IMR-90 (cell line): ENCODE measurements at regions not wholly inside any gene's neighbourhood (a gene's known extent, or its start where the extent isn't known, plus 50 kb on each side); places are given as distances from the start of the nearest gene placed in this dataset.

Experiments
- ATAC-seq: fragments of 200-7000 bp; cut with Tn5 transposase; 2 replicates; pipeline ENCODE4 v1.9.1; 2020; ENCODE audit warnings: low read depth, mild to moderate bottlenecking, moderate library complexity
- BruUV-seq: library from RNA; stranded (reverse); fragments of 400-500 nt; replicated peaks from 2 replicates; lab custom pipeline; 2021; lab: Mats Ljungman, UMichigan
- CTCF ChIA-PET: fragments of 300-600 bp; formaldehyde crosslinking; extraction: SDS; loops from one replicate; lab custom pipeline; 2021; ENCODE audit warnings: antibody characterized with exemption; lab: Yijun Ruan, JAX
- POLR2A ChIA-PET: fragments of 300-600 bp; sonication (Branson Sonifier 250); formaldehyde crosslinking; loops from one replicate; lab custom pipeline; 2022; ENCODE audit warnings: antibody characterized with exemption; ENCODE audit not compliant: unreplicated experiment; lab: Charles Lee
- DNase-seq: peaks from one replicate; pipeline ENCODE4 v3.0.0; 2013
- H2AFZ ChIP-seq: replicated peaks from 2 replicates; pipeline ENCODE3; 2013; ENCODE audit warnings: low read length, mild to moderate bottlenecking; ENCODE audit not compliant: poor library complexity
- H2AK5ac ChIP-seq: 2 replicates; pipeline ENCODE4 v1.6.1; 2013; ENCODE audit warnings: low read depth, low read length, inconsistent platforms
- H2AK9ac ChIP-seq: replicated peaks from 2 replicates; pipeline ENCODE3; 2013; ENCODE audit warnings: mild to moderate bottlenecking, low read depth, low read length, moderate library complexity; ENCODE audit not compliant: poor library complexity
- H2BK120ac ChIP-seq: 2 replicates; pipeline ENCODE4 v1.6.1; 2013; ENCODE audit warnings: low read depth, low read length, inconsistent platforms
- H2BK15ac ChIP-seq: 3 replicates; pipeline ENCODE4 v1.6.1; 2013; ENCODE audit warnings: low read depth, low read length, inconsistent platforms
- H2BK20ac ChIP-seq: 2 replicates; pipeline ENCODE4 v1.6.1; 2013; ENCODE audit warnings: low read depth, mild to moderate bottlenecking, inconsistent platforms, low read length, moderate library complexity
- H2BK5ac ChIP-seq: 2 replicates; pipeline ENCODE4 v1.6.1; 2013; ENCODE audit warnings: mild to moderate bottlenecking, low read depth, low read length, inconsistent platforms; ENCODE audit not compliant: poor library complexity, severe bottlenecking
- H3K14ac ChIP-seq: replicated peaks from 2 replicates; pipeline ENCODE4 v1.6.1; 2013; ENCODE audit warnings: low read depth, low read length, inconsistent platforms
- H3K18ac ChIP-seq: 2 replicates; pipeline ENCODE4 v1.6.1; 2013; ENCODE audit warnings: low read depth, low read length, control low read depth
- H3K23ac ChIP-seq: 2 replicates; pipeline ENCODE4 v1.6.1; 2013; ENCODE audit warnings: low read depth, low read length, inconsistent platforms
- H3K27ac ChIP-seq: 2 replicates; pipeline ENCODE4 v1.5.1; 2013; ENCODE audit warnings: mild to moderate bottlenecking, control low read depth, low read length; ENCODE audit not compliant: insufficient read depth
- H3K27me3 ChIP-seq: 2 replicates; pipeline ENCODE4 v1.6.1; 2013; ENCODE audit warnings: low read length; ENCODE audit not compliant: control insufficient read depth, insufficient read depth
- H3K36me3 ChIP-seq: 2 replicates; pipeline ENCODE4 v1.6.1; 2013; ENCODE audit warnings: low read length, mixed read lengths; ENCODE audit not compliant: control insufficient read depth, insufficient read depth
- H3K4ac ChIP-seq: 2 replicates; pipeline ENCODE4 v1.6.1; 2013; ENCODE audit warnings: low read depth, low read length, inconsistent platforms
- H3K4me1 ChIP-seq: 2 replicates; pipeline ENCODE4 v1.6.1; 2013; ENCODE audit warnings: low read length, mixed read lengths; ENCODE audit not compliant: control insufficient read depth, insufficient read depth
- H3K4me2 ChIP-seq: 2 replicates; pipeline ENCODE4 v1.6.1; 2013; ENCODE audit warnings: low read depth, mild to moderate bottlenecking, control low read depth, low read length, moderate library complexity
- H3K4me3 ChIP-seq: 2 replicates; pipeline ENCODE4 v1.5.1; 2013; ENCODE audit warnings: low read depth, mild to moderate bottlenecking, control low read depth, low read length, moderate library complexity; ENCODE audit not compliant: insufficient read depth
- H3K56ac ChIP-seq: 2 replicates; pipeline ENCODE4 v1.6.1; 2013; ENCODE audit warnings: low read length, inconsistent platforms; ENCODE audit not compliant: insufficient read depth; ENCODE audit errors: extremely low read depth
- H3K79me1 ChIP-seq, 2 experiments: 2 replicates each; pipeline ENCODE4 v1.6.1; 2013; ENCODE audit warnings: low read length in 2 of 2, inconsistent platforms in 1 of 2, low read depth in 1 of 2
- H3K9ac ChIP-seq: 2 replicates; pipeline ENCODE4 v1.6.1; 2013; ENCODE audit warnings: low read depth, low read length, control low read depth
- H3K9me1 ChIP-seq: 2 replicates; pipeline ENCODE4 v1.6.1; 2013; ENCODE audit warnings: low read length, inconsistent platforms; ENCODE audit not compliant: insufficient read depth
- H3K9me3 ChIP-seq: 2 replicates; pipeline ENCODE4 v1.6.1; 2013; ENCODE audit warnings: low read length; ENCODE audit not compliant: control insufficient read depth, insufficient read depth
- H4K20me1 ChIP-seq: 2 replicates; pipeline ENCODE4 v1.6.1; 2013; ENCODE audit warnings: low read length, inconsistent platforms; ENCODE audit not compliant: insufficient read depth
- H4K5ac ChIP-seq: 2 replicates; pipeline ENCODE4 v1.6.1; 2013; ENCODE audit warnings: mild to moderate bottlenecking, low read depth, low read length, control low read depth
- H4K8ac ChIP-seq, 2 experiments: 2 replicates each; pipeline ENCODE4 v1.6.1; 2013; ENCODE audit warnings: low read depth in 2 of 2, low read length in 2 of 2, control low read depth in 1 of 2, inconsistent platforms in 1 of 2
- H4K91ac ChIP-seq: 2 replicates; pipeline ENCODE4 v1.6.1; 2013; ENCODE audit warnings: low read depth, low read length, inconsistent platforms; ENCODE audit not compliant: insufficient read depth
- CHD1 ChIP-seq: IDR thresholded peaks from 2 replicates; pipeline ENCODE4 v1.6.1; 2012; ENCODE audit warnings: low read depth, low read length, improper control_type of control experiment
- CTCF ChIP-seq: conservative IDR thresholded peaks from 2 replicates; pipeline ENCODE4 v1.5.1; 2012; ENCODE audit warnings: mild to moderate bottlenecking, low read depth, low read length, improper control_type of control experiment
- RAD21 ChIP-seq: IDR thresholded peaks from 2 replicates; pipeline ENCODE4 v1.6.1; 2012; ENCODE audit warnings: low read length, improper control_type of control experiment
- WGBS, 2 experiments: methylation state at CpG; one replicate each; pipeline versions ENCODE4 v1.1.5 to v1.1.7; 2013; ENCODE audit warnings: missing lambda C conversion rate in 2 of 2; ENCODE audit not compliant: insufficient read length in 1 of 2; ENCODE audit errors: extremely low coverage in 2 of 2; 5-methylcytosine and 5-hydroxymethylcytosine counted together
- dilution Hi-C: fragments of 300-500 bp; cut with HindIII; formaldehyde crosslinking; loops from one replicate; pipeline ENCODE4 v1.14.3; 2018; ENCODE audit warnings: low sequenced_read_pairs; ENCODE audit not compliant: unreplicated experiment
- in situ Hi-C: fragments of 300-500 bp; cut with MboI; formaldehyde crosslinking; loops from 3 replicates; pipeline ENCODE4 v1.14.3; 2019; ENCODE audit warnings: low sequenced_read_pairs, inconsistent platforms, mixed read lengths
- intact Hi-C: fragments of 100-400 bp; cut with micrococcal nuclease; formaldehyde crosslinking; loops from 2 replicates; pipeline ENCODE4 v1.10.0; 2022

- no peak overlapping the region for H2AFZ ChIP-seq
- ChIA-PET CTCF (interaction anchor here (0.7 kb wide), 1 partner anchor 130 kb away, joined by 3 read pairs; no protein-coding TSS in a partner anchor), POLR2A (no interaction called here)
- 0 out of 2 replicates have a peak overlapping the region, but pooled peaks have one; percentile 27 for H3K4me2 ChIP-seq
- no peak overlapping the region for H2BK15ac ChIP-seq
- no peaks in the 10 kb centered on the region for H3K9me3 ChIP-seq
- no peak overlapping the region for H4K91ac ChIP-seq
- DNase-seq (no peak), ATAC-seq (no peak; the same call in 1 of the 2 replicates)
- no peaks in the 10 kb centered on the region for H3K4me1 ChIP-seq
- no peak overlapping the region for H4K8ac ChIP-seq
- H3K79me1 ChIP-seq, result no peaks in the 10 kb centered on the region
- no peak overlapping the region for H3K4me3 ChIP-seq
- H3K18ac ChIP-seq, result no peak overlapping the region
- no peak overlapping the region for H2AK9ac ChIP-seq
- dilution Hi-C loops (no loop called here), intact Hi-C loops (no loop called here), in situ Hi-C loops (no loop called here)
- H4K20me1 ChIP-seq, result no peaks in the 10 kb centered on the region
- BruUV-seq, result no TSS peak
- H2BK120ac ChIP-seq, result no peak overlapping the region
- H3K23ac ChIP-seq, result no peak overlapping the region
- H3K27ac ChIP-seq, result no peak overlapping the region
- no peak overlapping the region for H4K5ac ChIP-seq
- H3K9me1 ChIP-seq, result no peaks in the 10 kb centered on the region
- no peak overlapping the region for H3K56ac ChIP-seq
- H3K27me3 ChIP-seq, result no peaks in the 10 kb centered on the region; the same call in 1 of the 2 replicates
- H2AK5ac ChIP-seq, result no peak overlapping the region
- no CpG with 5 or more reads among the region's 7 CpGs for WGBS, 2 experiments
- H3K14ac ChIP-seq, result no peak overlapping the region
- no peaks in the 10 kb centered on the region for H3K36me3 ChIP-seq
- H3K9ac ChIP-seq, result no peak overlapping the region
- TF ChIP-seq RAD21 (peak; percentile 21; the same call in 1 of the 2 replicates), CHD1 (no peak), CTCF (0 out of 2 replicates have a peak, but pooled peaks have one; percentile 11)
- no peak overlapping the region for H2BK20ac ChIP-seq
- no peak overlapping the region for H2BK5ac ChIP-seq
- H3K4ac ChIP-seq, result no peak overlapping the region
These were observed 133.4 kb upstream of the GAS1 start for GRCh38 chr9:87080512-87081264.
